CD4-positive, alpha-beta T cell treated with Interferon gamma for 1 hour (primary cell): ENCODE measurements at regions not wholly inside any gene's neighbourhood (a gene's known extent, or its start where the extent isn't known, plus 50 kb on each side); places are given as distances from the start of the nearest gene placed in this dataset.
"Not testable (repeated sequence)": the region's sequence is repeated elsewhere in the genome, so short reads cannot be mapped to it uniquely, and the experiment has no call there.

Source experiments
- DNase-seq: peaks from one replicate; pipeline ENCODE4 v3.0.0-alpha.2; 2020

- no peak for DNase-seq
Measured at GRCh38 chr12:46711756-46712155, 114.0 kb downstream of the SLC38A4 start.

GRCh38 chr12:46710125-46710743 is 115.6 kb downstream of the SLC38A4 start:
- no peak for DNase-seq

- DNase-seq: no peak
Measured at GRCh38 chr12:46702581-46703344, 123.0 kb downstream of the SLC38A4 start.

DNA sequence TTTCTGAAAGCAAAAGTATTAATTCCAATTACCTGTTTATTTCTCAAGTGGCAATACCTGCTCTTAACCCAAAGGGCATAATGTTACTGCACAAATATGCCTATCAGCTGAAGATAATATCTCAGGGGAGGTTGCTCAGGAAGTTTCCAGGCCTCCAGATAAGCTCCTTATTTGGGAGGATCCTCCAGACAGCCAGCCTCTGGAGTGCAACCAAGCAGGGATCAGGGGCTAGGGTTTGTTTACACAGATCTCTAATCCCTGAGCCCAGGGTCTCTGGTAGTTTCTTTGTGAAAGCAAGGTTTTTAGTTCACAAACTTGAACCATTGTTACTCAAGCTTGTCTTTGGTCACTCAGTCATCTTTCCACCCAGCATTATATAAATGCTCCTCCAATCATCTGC is 124.4 kb downstream of the SLC38A4 start:
- no peak for DNase-seq

DNA sequence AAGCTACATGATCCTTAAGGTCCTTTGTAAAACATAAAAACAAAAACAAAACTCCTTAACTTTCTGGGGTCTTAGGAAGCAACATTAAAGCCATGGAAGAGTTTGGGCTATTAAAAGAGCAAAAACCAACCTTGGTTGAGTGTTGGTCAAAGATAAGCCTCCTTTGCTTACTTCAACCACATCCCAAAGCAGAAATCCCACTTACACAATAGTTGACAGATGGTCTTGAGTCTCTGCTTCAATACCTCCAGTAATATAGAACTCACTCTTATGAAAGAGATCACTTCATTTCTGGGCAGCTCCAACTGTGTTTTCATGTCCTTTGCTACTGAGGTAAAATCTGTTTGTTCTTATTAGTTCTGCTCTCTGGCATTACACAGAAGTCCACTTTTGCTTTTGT is 125.8 kb downstream of the SLC38A4 start:
- no peak for DNase-seq

- DNase-seq: no peak
Measured at GRCh38 chr12:46698003-46698402, 127.8 kb downstream of the SLC38A4 start.

DNA sequence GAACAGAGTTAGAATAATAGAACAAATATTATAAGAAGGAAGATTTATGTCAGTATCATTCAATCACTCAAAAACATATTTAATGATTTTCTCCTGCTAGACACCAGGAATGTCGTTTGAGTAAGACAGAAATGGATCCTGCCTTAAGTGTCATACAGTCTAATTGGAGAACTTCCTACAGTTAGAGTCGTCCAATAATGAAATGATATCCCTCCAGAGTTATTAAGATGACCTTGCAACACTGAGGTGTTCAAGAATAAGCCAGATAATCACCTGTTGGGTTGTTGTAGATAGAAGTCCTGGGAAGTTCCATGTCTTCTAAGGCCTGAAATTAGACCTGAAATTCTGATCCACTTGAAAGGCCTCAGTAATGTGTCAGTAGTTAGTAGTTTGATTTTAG is 132.3 kb downstream of the SLC38A4 start:
- no peak for DNase-seq

DNA sequence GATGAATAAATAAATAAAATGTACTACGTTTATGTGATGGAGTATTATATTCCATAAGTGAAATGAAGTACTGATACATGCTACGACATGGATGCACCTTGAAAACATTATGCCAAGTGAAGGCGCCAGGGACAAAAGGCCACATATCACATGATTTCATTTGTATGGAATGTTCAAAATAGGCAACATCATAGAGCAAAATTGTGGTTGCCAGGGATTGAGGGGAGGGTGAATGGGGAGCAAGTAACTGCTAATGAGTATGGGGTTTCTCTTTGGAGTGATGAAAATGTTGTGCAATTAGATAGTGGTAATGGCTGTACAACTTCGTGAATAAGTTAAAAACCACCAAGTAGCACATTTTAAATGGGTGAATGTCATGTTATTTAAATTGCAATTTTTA is 132.8 kb downstream of the SLC38A4 start:
- no peak for DNase-seq

DNA sequence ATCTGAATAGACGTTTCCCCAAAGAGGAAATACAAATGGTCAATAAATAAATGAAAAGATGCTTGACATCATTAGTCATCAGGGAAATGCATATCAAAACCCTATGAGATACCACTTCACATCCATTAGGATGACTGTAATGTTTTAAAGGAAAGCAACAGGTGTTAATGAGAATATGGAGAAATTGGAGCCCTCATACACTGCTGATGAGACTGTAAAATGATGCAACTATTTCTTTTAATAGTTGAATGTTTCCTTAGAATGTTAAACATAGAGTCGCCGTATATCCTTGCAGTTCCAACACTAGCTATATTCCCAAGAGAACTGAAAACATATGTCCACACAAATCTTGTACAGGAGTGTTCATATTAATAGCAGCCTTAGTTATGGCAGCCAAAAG is 133.2 kb downstream of the SLC38A4 start:
- no peak for DNase-seq

- DNase-seq: no peak
Measured at GRCh38 chr12:46686267-46686942, 139.4 kb downstream of the SLC38A4 start.

- not testable (repeated sequence) for DNase-seq
Measured at GRCh38 chr12:46684243-46684642, 141.6 kb downstream of the SLC38A4 start.

- DNase-seq: no peak
Measured at GRCh38 chr12:46682148-46682547, 143.6 kb downstream of the SLC38A4 start.

DNA sequence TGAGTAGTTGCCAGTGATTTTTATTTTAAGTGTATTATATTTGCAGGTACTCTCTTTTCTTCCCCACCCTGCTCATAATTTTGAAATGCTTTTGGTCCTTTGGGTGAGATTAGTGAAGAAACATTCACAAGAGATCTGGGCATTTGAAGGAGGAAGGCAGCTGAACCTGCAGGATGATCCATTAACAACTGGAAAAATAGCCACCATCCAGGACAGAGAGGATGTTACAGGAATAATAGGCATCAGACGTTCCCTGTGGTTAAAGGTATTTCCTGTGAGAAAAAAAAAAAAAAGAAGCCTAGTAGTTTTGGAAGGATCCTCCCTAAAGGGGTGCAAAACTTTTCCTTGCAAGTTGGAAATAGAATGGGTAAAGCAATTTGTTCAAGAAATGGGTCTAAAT is 145.3 kb downstream of the SLC38A4 start:
- DNase-seq: no peak

DNA sequence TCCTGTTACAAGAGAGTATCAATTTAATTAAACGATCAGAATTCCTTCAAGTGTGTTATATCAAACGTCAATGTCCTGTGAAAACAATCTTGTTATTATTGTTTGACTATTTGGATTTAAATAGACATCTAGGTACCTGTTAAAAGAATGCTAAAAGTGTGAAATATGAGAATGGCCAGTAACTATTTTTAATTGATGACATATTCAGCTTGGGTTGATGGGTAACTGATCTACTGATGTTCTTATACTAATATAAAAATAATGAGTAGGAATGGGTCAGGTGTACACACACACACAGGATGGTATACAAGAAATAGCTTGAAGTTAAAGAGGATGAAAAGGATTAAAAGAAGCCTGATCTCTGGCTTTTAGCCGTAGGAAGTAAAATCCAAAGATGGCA is 146.0 kb downstream of the SLC38A4 start:
- DNase-seq: no peak

DNA sequence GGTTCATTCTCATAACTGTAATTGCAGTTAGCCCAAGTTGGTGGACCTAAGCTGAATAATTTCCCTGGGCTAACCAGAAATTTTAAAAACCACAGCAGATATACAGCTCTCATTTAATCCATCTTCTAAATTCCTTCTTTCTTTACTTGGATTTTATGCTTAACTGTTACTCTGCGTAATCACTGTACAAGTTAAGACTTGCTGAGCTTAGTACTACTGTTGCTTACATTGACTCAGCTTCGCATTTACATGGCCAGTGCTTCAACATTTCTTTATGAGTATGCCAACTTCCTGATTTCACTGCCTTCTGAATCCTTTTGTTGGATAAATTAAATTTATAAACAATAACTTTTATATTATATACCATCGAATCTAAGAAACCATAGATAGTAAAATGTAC is 147.4 kb downstream of the SLC38A4 start:
- DNase-seq: no peak

DNA sequence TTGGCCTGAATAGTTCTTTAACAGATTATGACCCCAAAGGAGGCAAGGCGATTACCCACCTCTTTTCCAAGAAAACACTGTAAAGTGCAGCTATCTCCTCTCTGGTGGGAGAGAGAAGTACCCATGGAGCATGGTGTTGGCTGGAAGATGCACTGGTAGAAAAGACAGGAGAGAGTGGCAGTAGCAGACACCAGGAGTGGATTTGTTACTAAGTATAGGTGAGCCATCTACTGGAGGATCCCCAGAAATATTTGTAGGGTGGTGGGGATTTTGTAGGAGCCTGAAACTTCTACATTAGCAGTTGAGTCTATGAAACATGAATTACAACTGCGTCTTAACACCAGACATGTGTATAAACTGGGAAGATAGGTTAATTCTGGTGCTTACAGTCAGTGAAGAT is 148.0 kb downstream of the SLC38A4 start:
- no peak for DNase-seq

DNA sequence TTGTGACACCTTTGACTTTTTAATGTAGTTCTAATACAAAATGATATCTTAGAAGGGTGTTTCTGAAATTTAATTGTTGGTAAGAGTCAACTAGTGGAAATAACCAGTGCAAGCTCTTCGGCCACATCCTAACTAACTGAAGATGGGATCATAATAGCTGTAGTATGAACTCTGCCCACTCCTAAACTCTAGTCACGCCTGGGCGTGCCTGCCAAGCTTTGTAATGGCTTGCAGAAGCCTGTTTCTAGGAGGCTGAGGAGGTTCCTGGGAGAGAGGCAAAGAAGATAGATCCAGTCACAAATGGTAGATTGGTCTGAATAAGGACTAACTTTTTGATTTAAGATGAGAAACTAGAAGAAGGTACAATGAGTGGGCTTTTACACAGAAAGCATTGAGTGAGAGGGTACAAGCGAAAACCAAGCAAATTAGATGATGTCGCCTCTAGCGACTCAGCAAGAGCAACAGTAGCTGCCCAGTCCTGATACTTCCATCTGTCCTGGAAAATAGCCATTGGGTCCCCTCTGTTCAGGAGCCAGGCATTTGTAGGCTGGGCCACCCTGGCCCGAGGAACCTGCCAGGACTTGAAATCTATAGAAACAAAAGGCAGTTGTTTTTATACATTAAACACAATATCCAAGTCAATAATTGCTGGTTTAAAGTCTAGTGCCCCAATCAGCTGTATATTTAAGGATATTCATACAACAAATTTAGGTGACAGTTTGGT is 148.8 kb downstream of the SLC38A4 start:
- DNase-seq: no peak

- DNase-seq: no peak
Measured at GRCh38 chr12:46676396-46676795, 149.4 kb downstream of the SLC38A4 start.

DNA sequence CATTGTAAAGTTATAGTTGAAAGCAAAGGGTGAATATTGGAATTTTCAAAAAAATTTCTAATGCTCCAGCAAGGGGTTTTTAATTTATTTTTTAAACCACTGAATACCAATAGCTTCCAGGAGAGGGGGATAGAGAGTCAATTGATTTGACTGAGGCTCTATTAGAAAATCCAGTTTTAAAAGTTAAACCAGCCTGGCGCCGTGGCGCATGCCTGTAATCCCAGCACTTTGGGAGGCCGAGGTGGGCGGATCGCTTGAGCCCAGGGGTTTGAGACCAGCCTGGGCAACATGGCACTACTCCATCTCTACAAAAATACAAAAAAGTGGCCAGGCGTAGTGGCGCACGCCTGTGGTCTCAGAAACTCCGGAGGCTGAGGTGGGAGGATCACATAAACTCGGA is 150.1 kb downstream of the SLC38A4 start:
- no peak for DNase-seq

DNA sequence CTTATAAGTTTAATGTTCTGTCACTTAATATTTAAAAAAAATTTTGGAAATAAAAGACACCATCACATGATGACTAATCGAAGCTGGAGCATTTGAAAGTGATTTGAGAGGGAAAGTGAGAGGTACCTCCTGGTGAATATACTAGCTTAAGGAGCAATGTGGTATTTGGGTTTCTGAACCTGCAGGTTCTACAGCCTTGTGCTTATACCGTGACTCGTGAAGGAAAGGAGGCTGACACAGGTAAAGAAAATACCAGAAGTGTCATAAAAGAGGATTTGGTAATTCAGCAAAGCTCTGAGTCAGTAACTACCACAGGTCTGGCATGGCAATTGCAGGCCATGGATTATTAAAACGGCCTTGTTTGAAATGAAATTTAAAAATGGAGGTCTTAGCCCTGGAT is 151.0 kb downstream of the SLC38A4 start:
- no peak for DNase-seq

DNA sequence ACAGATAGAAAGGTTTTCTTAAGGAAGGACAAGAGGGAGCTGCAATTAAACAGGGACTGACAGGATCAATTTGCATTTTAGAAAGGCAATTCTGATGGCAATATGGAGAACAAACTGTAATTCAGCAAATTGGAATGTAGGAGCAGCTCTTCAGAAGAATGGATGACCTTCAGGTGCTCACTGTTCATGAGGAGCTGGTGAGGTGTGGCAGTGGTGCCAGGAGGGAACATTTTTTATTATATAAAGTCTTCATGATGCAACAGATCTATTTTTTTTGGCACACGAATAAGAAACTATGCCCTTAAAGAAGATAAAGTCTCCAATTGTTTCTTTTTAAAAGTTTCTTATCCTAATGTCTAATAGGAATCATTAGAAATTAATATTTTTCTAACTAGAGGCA is 151.7 kb downstream of the SLC38A4 start:
- DNase-seq: no peak

GRCh38 chr12:46671102-46671501 is 154.7 kb downstream of the SLC38A4 start:
- no peak for DNase-seq

GRCh38 chr12:46670636-46671035 is 155.2 kb downstream of the SLC38A4 start:
- DNase-seq: no peak

- no peak for DNase-seq
Measured at GRCh38 chr12:46669720-46670119, 156.1 kb downstream of the SLC38A4 start.
